GM18505 (cell line): ENCODE measurements at regions not wholly inside any gene's neighbourhood (a gene's known extent, or its start where the extent isn't known, plus 50 kb on each side); places are given as distances from the start of the nearest gene placed in this dataset.

ENCODE experiments used
- ATAC-seq: cut with Tn5 transposase; IDR thresholded peaks from one replicate; pipeline ENCODE4 v1.9.1; 2021; ENCODE audit not compliant: unreplicated experiment
- POLR2A ChIP-seq: IDR thresholded peaks from 4 replicates; pipeline ENCODE4 v1.6.1; 2011; ENCODE audit warnings: borderline replicate concordance; ENCODE audit not compliant: insufficient read depth, insufficient read length; ENCODE audit errors: extremely low read depth

- ATAC-seq, result no peak
- TF ChIP-seq POLR2A, result no peak
Measured at GRCh38 chr6:12580290-12580689, 136.3 kb upstream of the PHACTR1 start.

- ATAC-seq, result no peak
- no peak for TF ChIP-seq POLR2A
Measured at GRCh38 chr6:12582421-12583110, 134.0 kb upstream of the PHACTR1 start.

- no peak for ATAC-seq
- no peak for TF ChIP-seq POLR2A
Measured at GRCh38 chr6:12584631-12585405, 131.7 kb upstream of the PHACTR1 start.

GRCh38 chr6:12585497-12585958 lies 131.0 kb upstream of the PHACTR1 start:
- ATAC-seq, result no peak

GRCh38 chr6:12586721-12587480 lies 129.7 kb upstream of the PHACTR1 start:
- TF ChIP-seq POLR2A, result no peak
- ATAC-seq, result no peak

More at GRCh38 chr6:12585497-12585958, 131.0 kb upstream of the PHACTR1 start:
- TF ChIP-seq POLR2A, result no peak

GRCh38 chr6:12590901-12591300 lies 125.7 kb upstream of the PHACTR1 start:
- no peak for ATAC-seq
- no peak for TF ChIP-seq POLR2A

GRCh38 chr6:12592634-12593033 lies 123.9 kb upstream of the PHACTR1 start:
- no peak for TF ChIP-seq POLR2A
- ATAC-seq, result no peak

- TF ChIP-seq POLR2A, result no peak
- no peak for ATAC-seq
Measured at GRCh38 chr6:12593771-12594529, 122.6 kb upstream of the PHACTR1 start.

- ATAC-seq, result no peak
- TF ChIP-seq POLR2A, result no peak
Measured at GRCh38 chr6:12594530-12594893, 122.1 kb upstream of the PHACTR1 start.

GRCh38 chr6:12595161-12595811 lies 121.3 kb upstream of the PHACTR1 start:
- peak; percentile 59 for ATAC-seq
- TF ChIP-seq POLR2A, result no peak

GRCh38 chr6:12596731-12597130 lies 119.8 kb upstream of the PHACTR1 start:
- no peak for ATAC-seq
- TF ChIP-seq POLR2A, result no peak

- no peak for ATAC-seq
- no peak for TF ChIP-seq POLR2A
Measured at GRCh38 chr6:12598919-12599318, 117.6 kb upstream of the PHACTR1 start.

- TF ChIP-seq POLR2A, result no peak
- ATAC-seq, result no peak
Measured at GRCh38 chr6:12601881-12602280, 114.7 kb upstream of the PHACTR1 start.

- no peak for ATAC-seq
Measured at GRCh38 chr6:12602342-12602741, 114.2 kb upstream of the PHACTR1 start.

More at GRCh38 chr6:12602342-12602741, 114.2 kb upstream of the PHACTR1 start:
- no peak for TF ChIP-seq POLR2A
